ENCODE measurements at regions not wholly inside any gene's neighbourhood (a gene's known extent, or its start where the extent isn't known, plus 50 kb on each side); places are given as distances from the start of the nearest gene placed in this dataset.

GRCh38 chr13:37357548-37357947 is 241.0 kb downstream of the POSTN start:
- Mint-ChIP-seq H3K36me3 (ENCODE audit: low read depth) (no peaks in the 10 kb centered on the region), H3K27me3 (no peaks in the 10 kb centered on the region), H3K27ac (no peak overlapping the region), H3K4me3 (no peak overlapping the region), H3K4me1 (no peaks in the 10 kb centered on the region), H3K9me3 (peaks cover 2% of the 10 kb centered on the region)
- ChIA-PET POLR2A (no interaction called here), CTCF (no interaction called here)
- no peak for DNase-seq

GRCh38 chr13:37353911-37354310 is 244.7 kb downstream of the POSTN start:
- Mint-ChIP-seq H3K4me1 (no peaks in the 10 kb centered on the region), H3K9me3 (peaks cover 2% of the 10 kb centered on the region), H3K27me3 (no peaks in the 10 kb centered on the region), H3K36me3 (ENCODE audit: low read depth) (no peaks in the 10 kb centered on the region), H3K4me3 (no peak overlapping the region), H3K27ac (no peak overlapping the region)
- ChIA-PET POLR2A (no interaction called here), CTCF (no interaction called here)
- no peak for DNase-seq

GRCh38 chr13:37351211-37351610 is 245.7 kb upstream of the CSNK1A1L start:
- no peaks in the 10 kb centered on the region for H3K36me3 Mint-ChIP-seq (ENCODE audit: low read depth)
- DNase-seq: no peak
- H3K4me1 Mint-ChIP-seq: no peaks in the 10 kb centered on the region
- H3K4me3 Mint-ChIP-seq: no peak overlapping the region
- H3K9me3 Mint-ChIP-seq: peaks cover 2% of the 10 kb centered on the region
- POLR2A ChIA-PET: no interaction called here
- CTCF ChIA-PET: no interaction called here
- H3K27ac Mint-ChIP-seq: no peak overlapping the region
- H3K27me3 Mint-ChIP-seq: no peaks in the 10 kb centered on the region

GRCh38 chr13:37349916-37350315 is 244.5 kb upstream of the CSNK1A1L start:
- Mint-ChIP-seq H3K36me3 (ENCODE audit: low read depth) (no peaks in the 10 kb centered on the region), H3K27me3 (no peaks in the 10 kb centered on the region), H3K4me3 (no peak overlapping the region), H3K27ac (no peak overlapping the region), H3K9me3 (peaks cover 2% of the 10 kb centered on the region), H3K4me1 (no peaks in the 10 kb centered on the region)
- DNase-seq: no peak
- ChIA-PET CTCF (no interaction called here), POLR2A (no interaction called here)

GRCh38 chr13:37348916-37349643 is 243.6 kb upstream of the CSNK1A1L start:
- ChIA-PET CTCF (no interaction called here), POLR2A (no interaction called here)
- DNase-seq: no peak
- no peaks in the 10 kb centered on the region for H3K36me3 Mint-ChIP-seq (ENCODE audit: low read depth)
- H3K27me3 Mint-ChIP-seq: no peaks in the 10 kb centered on the region
- H3K9me3 Mint-ChIP-seq: peaks cover 2% of the 10 kb centered on the region
- no peak overlapping the region for H3K27ac Mint-ChIP-seq
- no peaks in the 10 kb centered on the region for H3K4me1 Mint-ChIP-seq
- H3K4me3 Mint-ChIP-seq: no peak overlapping the region

- no peaks in the 10 kb centered on the region for H3K4me1 Mint-ChIP-seq
- no peaks in the 10 kb centered on the region for H3K9me3 Mint-ChIP-seq
- no peak overlapping the region for H3K4me3 Mint-ChIP-seq
- H3K27ac Mint-ChIP-seq: no peak overlapping the region
- no peaks in the 10 kb centered on the region for H3K36me3 Mint-ChIP-seq (ENCODE audit: low read depth)
- POLR2A ChIA-PET: no interaction called here
- CTCF ChIA-PET: no interaction called here
- H3K27me3 Mint-ChIP-seq: no peaks in the 10 kb centered on the region
- DNase-seq: no peak
Measured at GRCh38 chr13:37345869-37346268, 240.4 kb upstream of the CSNK1A1L start.

- DNase-seq: no peak
- H3K27ac Mint-ChIP-seq: no peak overlapping the region
- no peaks in the 10 kb centered on the region for H3K9me3 Mint-ChIP-seq
- no peaks in the 10 kb centered on the region for H3K4me1 Mint-ChIP-seq
- H3K36me3 Mint-ChIP-seq (ENCODE audit: low read depth): no peaks in the 10 kb centered on the region
- H3K27me3 Mint-ChIP-seq: no peaks in the 10 kb centered on the region
- no peak overlapping the region for H3K4me3 Mint-ChIP-seq
- CTCF ChIA-PET: no interaction called here
- POLR2A ChIA-PET: no interaction called here
Measured at GRCh38 chr13:37345391-37345790, 239.9 kb upstream of the CSNK1A1L start.

- ChIA-PET CTCF (no interaction called here), POLR2A (no interaction called here)
- DNase-seq: no peak
- Mint-ChIP-seq H3K27ac (no peak overlapping the region), H3K4me3 (no peak overlapping the region), H3K4me1 (no peaks in the 10 kb centered on the region), H3K27me3 (no peaks in the 10 kb centered on the region), H3K36me3 (ENCODE audit: low read depth) (no peaks in the 10 kb centered on the region), H3K9me3 (no peaks in the 10 kb centered on the region)
Measured at GRCh38 chr13:37344056-37344455, 238.6 kb upstream of the CSNK1A1L start.

GRCh38 chr13:37342205-37342604 is 236.7 kb upstream of the CSNK1A1L start:
- H3K27ac Mint-ChIP-seq: no peak overlapping the region
- H3K4me1 Mint-ChIP-seq: no peaks in the 10 kb centered on the region
- H3K27me3 Mint-ChIP-seq: no peaks in the 10 kb centered on the region
- H3K36me3 Mint-ChIP-seq (ENCODE audit: low read depth): no peaks in the 10 kb centered on the region
- POLR2A ChIA-PET: no interaction called here
- H3K9me3 Mint-ChIP-seq: no peaks in the 10 kb centered on the region
- no peak for DNase-seq
- H3K4me3 Mint-ChIP-seq: no peak overlapping the region
- CTCF ChIA-PET: no interaction called here

GRCh38 chr13:37340901-37341670 is 235.6 kb upstream of the CSNK1A1L start:
- Mint-ChIP-seq H3K9me3 (no peaks in the 10 kb centered on the region), H3K27me3 (no peaks in the 10 kb centered on the region), H3K27ac (no peak overlapping the region), H3K36me3 (ENCODE audit: low read depth) (no peaks in the 10 kb centered on the region), H3K4me1 (no peaks in the 10 kb centered on the region), H3K4me3 (no peak overlapping the region)
- POLR2A ChIA-PET: no interaction called here
- DNase-seq: no peak
- CTCF ChIA-PET: no interaction called here

- DNase-seq: no peak
- POLR2A ChIA-PET: no interaction called here
- Mint-ChIP-seq H3K27me3 (no peaks in the 10 kb centered on the region), H3K4me3 (no peak overlapping the region), H3K36me3 (ENCODE audit: low read depth) (no peaks in the 10 kb centered on the region), H3K27ac (no peak overlapping the region), H3K9me3 (no peaks in the 10 kb centered on the region), H3K4me1 (no peaks in the 10 kb centered on the region)
- CTCF ChIA-PET: no interaction called here
Measured at GRCh38 chr13:37339386-37339735, 233.9 kb upstream of the CSNK1A1L start.

- Mint-ChIP-seq H3K27me3 (no peaks in the 10 kb centered on the region), H3K4me1 (no peaks in the 10 kb centered on the region), H3K9me3 (no peaks in the 10 kb centered on the region), H3K36me3 (ENCODE audit: low read depth) (no peaks in the 10 kb centered on the region), H3K4me3 (no peak overlapping the region), H3K27ac (no peak overlapping the region)
- ChIA-PET POLR2A (no interaction called here), CTCF (no interaction called here)
- DNase-seq: no peak
Measured at GRCh38 chr13:37338726-37339385, 233.4 kb upstream of the CSNK1A1L start.

GRCh38 chr13:37326334-37326733 is 220.9 kb upstream of the CSNK1A1L start:
- CTCF ChIA-PET: no interaction called here
- POLR2A ChIA-PET: no interaction called here

GRCh38 chr13:37319031-37319443 is 213.6 kb upstream of the CSNK1A1L start:
- no peak overlapping the region for H3K27ac Mint-ChIP-seq
- CTCF ChIA-PET: no interaction called here
- H3K27me3 Mint-ChIP-seq: no peaks in the 10 kb centered on the region
- POLR2A ChIA-PET: no interaction called here
- DNase-seq: no peak
- peaks cover 15% of the 10 kb centered on the region for H3K9me3 Mint-ChIP-seq
- H3K4me1 Mint-ChIP-seq: no peaks in the 10 kb centered on the region
- no peak overlapping the region for H3K4me3 Mint-ChIP-seq
- no peaks in the 10 kb centered on the region for H3K36me3 Mint-ChIP-seq (ENCODE audit: low read depth)

More at GRCh38 chr13:37326334-37326733, 220.9 kb upstream of the CSNK1A1L start:
- Mint-ChIP-seq H3K27me3 (no peaks in the 10 kb centered on the region), H3K27ac (no peak overlapping the region), H3K4me1 (no peaks in the 10 kb centered on the region), H3K36me3 (ENCODE audit: low read depth) (no peaks in the 10 kb centered on the region), H3K4me3 (no peak overlapping the region), H3K9me3 (peaks cover 2% of the 10 kb centered on the region)
- DNase-seq: no peak
